Putamen (tissue), 1 donor: ENCODE measurements at regions not wholly inside any gene's neighbourhood (a gene's known extent, or its start where the extent isn't known, plus 50 kb on each side); places are given as distances from the start of the nearest gene placed in this dataset.

Experiments
- DNase-seq: peaks from one replicate; pipeline ENCODE4 v3.0.0-alpha.2; 2016; ENCODE audit warnings: low spot score

GRCh38 chr3:19711160-19711782, 222.7 kb downstream of the EFHB start:
- no peak for DNase-seq

- DNase-seq: no peak
Measured at GRCh38 chr3:19702416-19703078, 231.5 kb downstream of the EFHB start.

GRCh38 chr3:19688767-19689166, 245.2 kb downstream of the EFHB start:
- DNase-seq: no peak

- DNase-seq: no peak
Measured at GRCh38 chr3:19668163-19668562, 265.9 kb downstream of the EFHB start.

- DNase-seq: no peak
Measured at GRCh38 chr3:19662486-19662885, 271.5 kb downstream of the EFHB start.

GRCh38 chr3:19652336-19652735, 281.7 kb downstream of the EFHB start:
- no peak for DNase-seq

- no peak for DNase-seq
Measured at GRCh38 chr3:19645093-19645492, 288.9 kb downstream of the EFHB start.

GRCh38 chr3:19644405-19644804, 289.6 kb downstream of the EFHB start:
- no peak for DNase-seq

- no peak for DNase-seq
Measured at GRCh38 chr3:19641408-19641807, 292.6 kb downstream of the EFHB start.

- DNase-seq: no peak
Measured at GRCh38 chr3:19632099-19633074, 301.6 kb downstream of the EFHB start.

- no peak for DNase-seq
Measured at GRCh38 chr3:19598870-19599269, 335.1 kb downstream of the EFHB start.

GRCh38 chr3:19596408-19596807, 337.6 kb downstream of the EFHB start:
- no peak for DNase-seq

GRCh38 chr3:19595884-19596283, 338.1 kb downstream of the EFHB start:
- no peak for DNase-seq
